ENCODE measurements at regions not wholly inside any gene's neighbourhood (a gene's known extent, or its start where the extent isn't known, plus 50 kb on each side); places are given as distances from the start of the nearest gene placed in this dataset.

DNA sequence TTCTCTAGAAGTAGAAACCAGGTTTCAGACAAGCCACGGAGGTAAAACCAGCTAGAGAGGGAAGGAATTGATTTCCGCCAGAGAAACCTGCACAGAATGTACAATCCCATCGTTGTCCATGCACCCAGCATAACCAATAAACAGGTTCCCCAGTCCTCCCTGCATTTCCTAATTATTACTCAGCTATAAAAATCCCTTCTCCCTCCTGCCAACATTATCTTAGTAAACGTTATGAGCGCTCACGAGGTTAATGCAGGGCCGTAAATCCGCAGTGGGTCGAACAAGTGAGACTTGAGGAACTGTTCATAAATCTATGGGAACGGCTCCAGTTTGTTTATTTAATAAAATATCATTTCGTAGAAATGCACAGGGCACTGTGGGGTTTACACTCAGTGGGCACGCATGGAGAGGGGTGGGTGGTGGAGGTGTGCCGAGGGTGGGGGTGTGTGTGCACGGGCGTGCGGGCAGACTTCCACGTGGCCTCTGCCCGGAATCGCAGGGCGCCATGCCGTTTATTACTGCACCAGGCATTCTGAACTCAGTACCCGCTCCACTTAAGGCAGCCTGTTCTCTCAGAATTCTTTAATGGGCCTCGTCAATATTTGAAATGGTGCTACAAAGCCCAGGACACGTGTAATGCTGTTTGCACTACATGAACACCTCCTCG is 257.3 kb downstream of the MIAT start:
- no peaks in the 10 kb centered on the region for H3K23me2 ChIP-seq (ENCODE audit: low read depth, low read length)
- DNase-seq (ENCODE audit: low read depth in 1 of 2, low spot score in 2 of 2) = no peak
- H3K9ac ChIP-seq (replicated peaks in 1 of 4; ENCODE audit: extremely low read depth in 1 of 4, low read depth in 3 of 4, low read length in 3 of 4) = no peak overlapping the region
- no peak overlapping the region for H4K8ac ChIP-seq (ENCODE audit: extremely low read depth, insufficient read depth, low read length)
- peaks cover 0 to 5% (median 0%) of the 10 kb centered on the region in 4 experiments; a peak in 1 of 7 replicates for H3K27me3 ChIP-seq (replicated peaks in 1 of 4; ENCODE audit: control insufficient read depth in 3 of 4, extremely low read depth in 1 of 4, insufficient read depth in 3 of 4, low read length in 3 of 4)
- no peak overlapping the region for H2BK120ac ChIP-seq (replicated peaks; ENCODE audit: low read depth, low read length)
- H3K27ac ChIP-seq (ENCODE audit: low read depth, low read length) = no peak overlapping the region
- no peak overlapping the region for H2BK20ac ChIP-seq (ENCODE audit: low read length)
- H3K23ac ChIP-seq (ENCODE audit: insufficient read length) = no peak overlapping the region
- no peak for FAIRE-seq
- peaks cover 2 to 7% (median 6%) of the 10 kb centered on the region in 4 experiments; a peak in 5 of 7 replicates for H3K4me1 ChIP-seq (replicated peaks in 1 of 4; ENCODE audit: control insufficient read depth in 3 of 4, insufficient read depth in 4 of 4, low read length in 3 of 4)
- H4K5ac ChIP-seq (ENCODE audit: insufficient read length, low read depth, low read length) = no peak overlapping the region
- H3K18ac ChIP-seq (ENCODE audit: extremely low read depth, low read length) = no peak overlapping the region
- no peak overlapping the region for H3K4me2 ChIP-seq (ENCODE audit: insufficient read depth in 1 of 2, low read depth in 2 of 2, low read length in 2 of 2)
- no peak overlapping the region for H3K14ac ChIP-seq (ENCODE audit: insufficient read length)
- no peaks in the 10 kb centered on the region for H3K36me3 ChIP-seq (ENCODE audit: control insufficient read depth in 2 of 4, insufficient read depth in 4 of 4, low read length in 3 of 4)
- no peaks in the 10 kb centered on the region for H3K9me3 ChIP-seq (ENCODE audit: insufficient read depth in 2 of 2, low read depth in 1 of 2, low read length in 1 of 2)
- H2AK5ac ChIP-seq (ENCODE audit: low read depth, low read length) = no peak overlapping the region
- H3K79me2 ChIP-seq (ENCODE audit: control insufficient read depth in 1 of 2, insufficient read depth in 2 of 2, low read length in 2 of 2) = no peaks in the 10 kb centered on the region
- no peak overlapping the region for H2BK15ac ChIP-seq (ENCODE audit: low read length)
- ChIA-PET CTCF (ENCODE audit: partially characterized antibody) (interaction anchor here (1.0 to 1.2 kb wide), 2 partner anchors 17 to 237 kb away, joined by 3 read pairs; no protein-coding TSS in a partner anchor), POLR2A (ENCODE audit: partially characterized antibody) (interaction anchor here (0.6 kb wide), 1 partner anchor 807 kb away, joined by 3 read pairs; no protein-coding TSS in a partner anchor)
- H3K79me1 ChIP-seq (ENCODE audit: low read depth, low read length) = no peaks in the 10 kb centered on the region
- H2AFZ ChIP-seq (ENCODE audit: low read length) = no peak overlapping the region
- H3K4ac ChIP-seq (replicated peaks; ENCODE audit: insufficient read length, low read depth, low read length) = no peak overlapping the region
- H3K4me3 ChIP-seq (ENCODE audit: extremely low read depth in 1 of 4, insufficient read depth in 2 of 4, low read depth in 3 of 4, low read length in 4 of 4) = no peak overlapping the region
- H2BK5ac ChIP-seq (ENCODE audit: low read depth, low read length) = no peak overlapping the region
- 94% methylated on average over 25 of the region's 25 CpGs; no CpG with 5 or more reads in 1 of the 2 experiments for WGBS, 2 experiments (ENCODE audit: extremely low coverage in 1 of 2, insufficient coverage in 1 of 2, insufficient read length in 1 of 2, insufficient replicate concordance in 2 of 2, low coverage in 1 of 2, low lambda C conversion rate in 2 of 2, missing lambda C conversion rate in 1 of 2)
- H2BK12ac ChIP-seq (ENCODE audit: low read depth, low read length) = no peak overlapping the region
- H3K56ac ChIP-seq (replicated peaks; ENCODE audit: insufficient read length, low read depth, low read length) = no peak overlapping the region
- no peak overlapping the region for H4K91ac ChIP-seq (replicated peaks; ENCODE audit: insufficient read length, low read length)
- H4K20me1 ChIP-seq (replicated peaks in 1 of 2; ENCODE audit: control insufficient read depth in 1 of 2, insufficient read depth in 2 of 2, low read length in 2 of 2) = no peaks in the 10 kb centered on the region
- no peak for TF ChIP-seq YY1 (IDR thresholded peaks at IDR 0.05; ENCODE audit: low read depth, low read length)
- TF ChIP-seq ZNF274 (IDR thresholded peaks at IDR 0.05; ENCODE audit: borderline replicate concordance, extremely low read depth, low read length) = no peak
- TF ChIP-seq NANOG (IDR thresholded peaks at IDR 0.05; ENCODE audit: insufficient read depth, low read depth, low read length, poor library complexity, severe bottlenecking) = no peak
- TF ChIP-seq SUZ12 (IDR thresholded peaks at IDR 0.05; ENCODE audit: low read length) = no peak
- TF ChIP-seq, protein P1, sequence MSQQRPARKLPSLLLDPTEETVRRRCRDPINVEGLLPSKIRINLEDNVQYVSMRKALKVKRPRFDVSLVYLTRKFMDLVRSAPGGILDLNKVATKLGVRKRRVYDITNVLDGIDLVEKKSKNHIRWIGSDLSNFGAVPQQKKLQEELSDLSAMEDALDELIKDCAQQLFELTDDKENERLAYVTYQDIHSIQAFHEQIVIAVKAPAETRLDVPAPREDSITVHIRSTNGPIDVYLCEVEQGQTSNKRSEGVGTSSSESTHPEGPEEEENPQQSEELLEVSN (IDR thresholded peaks at IDR 0.05) = no peak
- TF ChIP-seq POLR2A (IDR thresholded peaks at IDR 0.05; ENCODE audit: control extremely low read depth in 1 of 2, low read depth in 2 of 2, low read length in 2 of 2) = no peak

All from H1 (cell line).